HepG2 (cell line): ENCODE measurements at regions not wholly inside any gene's neighbourhood (a gene's known extent, or its start where the extent isn't known, plus 50 kb on each side); places are given as distances from the start of the nearest gene placed in this dataset.

Experiments used
- ATAC-seq: fragments of 200-7000 bp; cut with Tn5 transposase; 3 replicates; pipeline ENCODE4 v1.9.1; 2020; ENCODE audit warnings: mild to moderate bottlenecking, moderate library complexity
- BruUV-seq: library from RNA; stranded (reverse); fragments of 400-500 nt; replicated peaks from 2 replicates; lab custom pipeline; 2021; lab: Mats Ljungman, UMichigan
- CTCF ChIA-PET: fragments of 300-600 bp; formaldehyde crosslinking; extraction: SDS; loops from one replicate; lab custom pipeline; 2021; ENCODE audit warnings: low total read pairs, inconsistent platforms, low intra/inter-chr PET ratio; lab: Yijun Ruan, JAX
- POLR2A ChIA-PET: fragments of 350-600 bp; sonication (Branson Sonifier 250); formaldehyde crosslinking; loops from one replicate; lab custom pipeline; 2020; ENCODE audit warnings: antibody characterized with exemption, inconsistent platforms; lab: Yijun Ruan, JAX
- DNase-seq: peaks from one replicate; pipeline ENCODE4 v3.0.0-alpha.2; 2015; ENCODE audit warnings: low spot score
- FAIRE-seq: peaks from 3 replicates; lab custom pipeline; 2011; peaks lifted over from hg19 to GRCh38; lab: Jason Lieb, UNC
- H2AFZ ChIP-seq: one replicate; pipeline ENCODE4 v1.6.1; 2011; ENCODE audit warnings: low read length, inconsistent platforms
- H3K27ac ChIP-seq: fragments of 300-600 bp; 3 replicates; pipeline ENCODE4 v1.8.0; 2011; ENCODE audit warnings: mixed run types, mild to moderate bottlenecking, mixed read lengths, low read length, inconsistent platforms; ENCODE audit not compliant: insufficient read depth; ENCODE audit errors: extremely low read length
- H3K27me3 ChIP-seq, 2 experiments: fragments of 200-600 bp in 1 of 2; 2 replicates in 1 of 2; 3 replicates in 1 of 2; pipeline versions ENCODE4 v1.6.0 to v1.8.0; 2011; ENCODE audit warnings: low read length in 2 of 2, mild to moderate bottlenecking in 2 of 2, moderate library complexity in 2 of 2, inconsistent platforms in 1 of 2; ENCODE audit not compliant: insufficient read depth in 2 of 2, control insufficient read depth in 1 of 2
- H3K36me3 ChIP-seq, 2 experiments: fragments of 200-600 bp in 1 of 2; replicated peaks in 1 of 2; 2 replicates in 1 of 2; 3 replicates in 1 of 2; pipeline versions ENCODE4 v1.5.1 to v1.8.0; 2011; ENCODE audit warnings: low read length in 2 of 2, inconsistent platforms in 1 of 2; ENCODE audit not compliant: insufficient read depth in 2 of 2, control insufficient read depth in 1 of 2
- H3K4me1 ChIP-seq: 2 replicates; pipeline ENCODE4 v1.5.1; 2012; ENCODE audit warnings: low read length, inconsistent platforms; ENCODE audit not compliant: insufficient read depth
- H3K4me2 ChIP-seq: 2 replicates; pipeline ENCODE4 v1.6.0; 2011; ENCODE audit warnings: low read depth, low read length, inconsistent platforms
- H3K4me3 ChIP-seq, 3 experiments: fragments of 200-600 bp in 1 of 3; sonication (generic), shearing (Covaris generic) in 1 of 3; replicated peaks in 1 of 3; 2 replicates each; pipeline ENCODE4 v1.5.1; 2011 to 2016; ENCODE audit warnings: low read length in 3 of 3, inconsistent platforms in 2 of 3, low read depth in 2 of 3, mild to moderate bottlenecking in 2 of 3, control low read depth in 1 of 3, mixed read lengths in 1 of 3; ENCODE audit not compliant: insufficient read depth in 1 of 3
- H3K79me2 ChIP-seq: one replicate; pipeline ENCODE4 v1.6.1; 2011; ENCODE audit warnings: low read length, inconsistent platforms; ENCODE audit not compliant: insufficient read depth
- H3K9ac ChIP-seq: 2 replicates; pipeline ENCODE4 v1.6.0; 2011; ENCODE audit warnings: mild to moderate bottlenecking, low read depth, low read length, inconsistent platforms; ENCODE audit not compliant: insufficient read depth
- H3K9me3 ChIP-seq: 2 replicates; pipeline ENCODE4 v1.5.1; 2012; ENCODE audit warnings: mild to moderate bottlenecking, low read length
- H4K20me1 ChIP-seq: 2 replicates; pipeline ENCODE4 v1.6.0; 2011; ENCODE audit warnings: inconsistent platforms, mild to moderate bottlenecking, low read length, moderate library complexity; ENCODE audit not compliant: insufficient read depth
- DMAP1 ChIP-seq: IDR thresholded peaks from 2 replicates; pipeline ENCODE4 v1.6.1; 2016
- ELF3 ChIP-seq: IDR thresholded peaks from 2 replicates; pipeline ENCODE4 v1.6.1; 2016; ENCODE audit warnings: missing genetic modification reagents, missing compliant biosample characterization
- ETV6 ChIP-seq: sonication (generic); formaldehyde crosslinking; conservative IDR thresholded peaks from 2 replicates; pipeline ENCODE4 v1.4.0; 2020; ENCODE audit warnings: missing genetic modification reagents
- FOXO1 ChIP-seq: sonication (generic); formaldehyde crosslinking; IDR thresholded peaks from 2 replicates; pipeline ENCODE4 v1.4.0; 2020; ENCODE audit warnings: missing genetic modification reagents
- HDAC1 ChIP-seq: sonication (generic); formaldehyde crosslinking; IDR thresholded peaks from 2 replicates; pipeline ENCODE4 v1.5.1; 2020; ENCODE audit warnings: mild to moderate bottlenecking, missing genetic modification reagents
- HNRNPL ChIP-seq: fragments of 200-400 bp; formaldehyde crosslinking; IDR thresholded peaks from 2 replicates; pipeline ENCODE4 v1.6.1; 2017; ENCODE audit warnings: mild to moderate bottlenecking, low read depth, low read length
- KDM3A ChIP-seq: IDR thresholded peaks from 2 replicates; pipeline ENCODE4 v1.6.1; 2018; ENCODE audit warnings: low read depth, missing compliant biosample characterization
- POLR2AphosphoS5 ChIP-seq: IDR thresholded peaks from 2 replicates; pipeline ENCODE4 v1.6.1; 2012; ENCODE audit warnings: low read depth, low read length
- SRSF1 ChIP-seq: fragments of 200-400 bp; formaldehyde crosslinking; optimal IDR thresholded peaks from 2 replicates; pipeline ENCODE3; 2017; ENCODE audit warnings: mild to moderate bottlenecking, low read depth, low read length, moderate library complexity
- ZBTB7B ChIP-seq: sonication (generic); formaldehyde crosslinking; IDR thresholded peaks from 2 replicates; pipeline ENCODE4 v1.4.0; 2020; ENCODE audit warnings: missing genetic modification reagents
- ZMAT3 ChIP-seq: sonication (generic); formaldehyde crosslinking; conservative IDR thresholded peaks from 2 replicates; pipeline ENCODE4 v1.7.0; 2021; ENCODE audit warnings: missing genetic modification reagents
- ZNF121 ChIP-seq: sonication (generic); formaldehyde crosslinking; IDR thresholded peaks from 2 replicates; pipeline ENCODE4 v1.5.0; 2020; ENCODE audit warnings: mild to moderate bottlenecking, missing genetic modification reagents
- ZNF234 ChIP-seq: sonication (generic); formaldehyde crosslinking; conservative IDR thresholded peaks from 2 replicates; pipeline ENCODE4 v1.5.1; 2020; ENCODE audit warnings: mild to moderate bottlenecking, missing genetic modification reagents
- ZNF563 ChIP-seq: sonication (generic); formaldehyde crosslinking; IDR thresholded peaks from 2 replicates; pipeline ENCODE4 v1.8.0; 2022; ENCODE audit warnings: mild to moderate bottlenecking, moderate library complexity, missing genetic modification reagents
- ZNF879 ChIP-seq: sonication (generic); formaldehyde crosslinking; IDR thresholded peaks from 2 replicates; pipeline ENCODE4 v1.8.1; 2023; ENCODE audit warnings: missing genetic modification reagents
- ZSCAN12 ChIP-seq: sonication (generic); formaldehyde crosslinking; IDR thresholded peaks from 2 replicates; pipeline ENCODE4 v1.9.0; 2021; ENCODE audit warnings: mild to moderate bottlenecking, missing genetic modification reagents
- WGBS: methylation state at CpG from one replicate; pipeline ENCODE4 v1.1.6; 2017; ENCODE audit warnings: low lambda C conversion rate; 5-methylcytosine and 5-hydroxymethylcytosine counted together
- in situ Hi-C: cut with HindIII; loops from 2 replicates; pipeline ENCODE4 v1.10.0; 2017; ENCODE audit warnings: low pct_unique_long_range_greater_than_20kb; ENCODE audit not compliant: extremely low pct_ligation_motif_present
- intact Hi-C: fragments of 100-400 bp; cut with micrococcal nuclease; formaldehyde crosslinking; loops from one replicate; pipeline ENCODE4 v1.10.0; 2022; ENCODE audit not compliant: unreplicated experiment
- TF ChIP-seq, protein P1 (sequence below): IDR thresholded peaks from 2 replicates; pipeline ENCODE4 v1.6.1; 2016

DNA sequence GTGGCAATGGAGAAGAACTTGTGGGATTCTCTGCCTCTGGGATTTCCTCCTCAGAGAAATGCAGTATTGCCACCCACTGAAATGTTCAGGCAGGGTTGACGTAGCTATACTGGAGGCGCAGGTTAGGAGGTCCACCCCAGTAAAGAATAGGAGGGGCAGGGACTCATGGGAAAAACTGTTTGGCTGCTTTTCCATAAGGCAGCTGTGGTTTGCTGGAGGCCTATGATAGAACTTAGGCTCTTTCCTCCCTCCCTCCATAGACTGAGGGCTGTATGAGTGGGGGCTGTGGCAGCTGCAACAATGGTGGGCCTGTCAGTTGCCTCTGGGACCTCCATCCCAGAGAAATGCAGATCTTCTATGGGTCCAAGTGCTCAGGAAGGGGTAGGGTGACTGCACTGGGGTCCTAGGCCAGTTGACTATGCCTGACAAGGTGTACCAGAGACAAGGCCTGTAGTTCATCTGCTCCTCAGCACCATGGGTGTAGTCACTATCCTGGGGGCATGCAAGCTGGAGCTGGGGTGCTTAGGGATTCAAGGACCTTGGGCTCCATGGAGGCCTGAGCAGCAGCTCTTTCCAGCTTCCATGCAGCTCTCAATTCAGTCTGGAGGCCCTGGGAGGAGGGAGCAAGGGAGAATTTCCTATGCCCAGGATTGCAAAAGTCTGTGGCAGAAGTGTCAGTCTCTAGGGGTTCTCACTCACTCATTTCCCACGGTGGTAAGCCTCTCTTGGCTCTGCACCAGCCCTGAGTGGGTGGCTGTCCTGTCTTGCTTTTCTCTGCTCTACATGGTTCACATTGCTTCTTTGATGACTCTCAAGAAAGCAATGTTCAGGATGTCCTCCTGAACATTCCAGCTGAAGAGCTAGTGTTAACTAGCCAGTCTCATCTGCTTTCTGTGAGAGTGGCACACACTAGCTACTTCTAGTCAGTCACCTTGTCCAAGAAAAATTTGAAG is 353.0 kb downstream of the IDS start:
- WGBS, result 0% methylated on average over 1 of the region's 3 CpGs
- Histone ChIP-seq H3K9me3 (no peaks in the 10 kb centered on the region; the same call in 1 of the 2 replicates), H3K4me2 (no peak overlapping the region), H3K36me3 (no peaks in the 10 kb centered on the region), H3K79me2 (no peaks in the 10 kb centered on the region), H3K27me3 (no peaks in the 10 kb centered on the region), H3K4me1 (no peaks in the 10 kb centered on the region), H3K27ac (no peak overlapping the region), H3K9ac (no peak overlapping the region), H3K4me3 (no peak overlapping the region), H2AFZ (no peak overlapping the region), H4K20me1 (no peaks in the 10 kb centered on the region)
- intact Hi-C loops, result no loop called here
- DNase-seq (no peak), ATAC-seq (no peak), FAIRE-seq (no peak)
- in situ Hi-C loops, result no loop called here
- TF ChIP-seq FOXO1 (CRISPR knock-in tag) (no peak), KDM3A (CRISPR knock-in tag) (no peak), ZNF879 (no peak), ELF3 (CRISPR knock-in tag) (no peak), HDAC1 (no peak), DMAP1 (no peak), POLR2AphosphoS5 (no peak), ZNF121 (CRISPR knock-in tag) (no peak), ZMAT3 (CRISPR knock-in tag) (no peak), ZNF563 (CRISPR knock-in tag) (no peak), ETV6 (CRISPR knock-in tag) (no peak), HNRNPL (no peak), ZBTB7B (CRISPR knock-in tag) (no peak), ZNF234 (CRISPR knock-in tag) (no peak), SRSF1 (no peak), ZSCAN12 (no peak)
- TF ChIP-seq, protein P1, sequence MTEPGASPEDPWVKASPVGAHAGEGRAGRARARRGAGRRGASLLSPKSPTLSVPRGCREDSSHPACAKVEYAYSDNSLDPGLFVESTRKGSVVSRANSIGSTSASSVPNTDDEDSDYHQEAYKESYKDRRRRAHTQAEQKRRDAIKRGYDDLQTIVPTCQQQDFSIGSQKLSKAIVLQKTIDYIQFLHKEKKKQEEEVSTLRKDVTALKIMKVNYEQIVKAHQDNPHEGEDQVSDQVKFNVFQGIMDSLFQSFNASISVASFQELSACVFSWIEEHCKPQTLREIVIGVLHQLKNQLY (CRISPR knock-in tag), result no peak
- POLR2A ChIA-PET, result no interaction called here
- CTCF ChIA-PET, result no interaction called here
- no TSS peak for BruUV-seq
